Caco-2 (cell line): ENCODE measurements at regions not wholly inside any gene's neighbourhood (a gene's known extent, or its start where the extent isn't known, plus 50 kb on each side); places are given as distances from the start of the nearest gene placed in this dataset.

Experiments
- BruUV-seq: library from RNA; stranded (reverse); fragments of 400-500 nt; replicated peaks from 2 replicates; lab custom pipeline; 2021; lab: Mats Ljungman, UMichigan
- CTCF ChIA-PET: fragments of 300-600 bp; sonication (Branson Sonifier 250); formaldehyde crosslinking; loops from one replicate; lab custom pipeline; 2022; ENCODE audit warnings: antibody characterized with exemption; lab: Charles Lee
- POLR2A ChIA-PET: fragments of 300-600 bp; sonication (Branson Sonifier 250); formaldehyde crosslinking; loops from one replicate; lab custom pipeline; 2022; ENCODE audit warnings: antibody characterized with exemption; lab: Charles Lee
- DNase-seq, 2 experiments: peaks; one replicate each; pipeline versions ENCODE4 v3.0.0 to v3.0.0-alpha.2; 2020 to 2022
- H3K27me3 ChIP-seq: replicated peaks from 2 replicates; pipeline ENCODE4 v1.6.0; 2011; ENCODE audit warnings: low read length; ENCODE audit not compliant: control insufficient read depth, insufficient read depth
- H3K36me3 ChIP-seq: 2 replicates; pipeline ENCODE4 v1.5.1; 2011; ENCODE audit warnings: low read length; ENCODE audit not compliant: control insufficient read depth, insufficient read depth
- H3K4me1 ChIP-seq: fragments of 250-450 bp; sonication (Bioruptor Pico); 2 replicates; pipeline ENCODE4 v1.5.1; 2020; ENCODE audit warnings: mild to moderate bottlenecking
- H3K4me3 ChIP-seq: 2 replicates; pipeline ENCODE4 v1.5.1; 2011; ENCODE audit warnings: low read depth, mild to moderate bottlenecking, control low read depth, low read length
- H3K9me3 ChIP-seq: fragments of 250-450 bp; sonication (Bioruptor Pico); 2 replicates; pipeline ENCODE4 v1.5.1; 2020; ENCODE audit warnings: mild to moderate bottlenecking, moderate library complexity
- H3K27ac Mint-ChIP-seq: one replicate; pipeline ENCODE4 v1.8.0; 2022; ENCODE audit warnings: mixed read lengths; ENCODE audit not compliant: unreplicated experiment
- H3K27me3 Mint-ChIP-seq: one replicate; pipeline ENCODE4 v1.8.0; 2022; ENCODE audit warnings: mixed read lengths; ENCODE audit not compliant: insufficient read depth, unreplicated experiment
- H3K36me3 Mint-ChIP-seq: one replicate; pipeline ENCODE4 v1.8.0; 2022; ENCODE audit warnings: mild to moderate bottlenecking, mixed read lengths; ENCODE audit not compliant: insufficient read depth, unreplicated experiment
- H3K4me1 Mint-ChIP-seq: one replicate; pipeline ENCODE4 v1.8.0; 2022; ENCODE audit warnings: low read depth, mixed read lengths; ENCODE audit not compliant: unreplicated experiment
- H3K4me3 Mint-ChIP-seq: one replicate; pipeline ENCODE4 v1.8.0; 2022; ENCODE audit warnings: mild to moderate bottlenecking, moderate library complexity, mixed read lengths; ENCODE audit not compliant: unreplicated experiment
- H3K9me3 Mint-ChIP-seq: one replicate; pipeline ENCODE4 v1.8.0; 2022; ENCODE audit warnings: mixed read lengths; ENCODE audit not compliant: unreplicated experiment
- intact Hi-C: fragments of 100-400 bp; cut with micrococcal nuclease; formaldehyde crosslinking; loops from one replicate; pipeline ENCODE4 v1.10.0; 2022; ENCODE audit not compliant: unreplicated experiment
- TF ChIP-seq, protein P1 (sequence below), 2 experiments: fragments of 200-600 bp in 1 of 2; IDR thresholded peaks; 1 replicate in 1 of 2; 2 replicates in 1 of 2; pipeline versions ENCODE4 v1.5.1 to v1.8.0; 2011 to 2022; ENCODE audit warnings: antibody characterized with exemption in 1 of 2, control low read depth in 1 of 2, inconsistent platforms in 1 of 2, low read depth in 1 of 2, low read length in 1 of 2, mild to moderate bottlenecking in 1 of 2, moderate library complexity in 1 of 2; ENCODE audit not compliant: insufficient read depth in 1 of 2, severe bottlenecking in 1 of 2, unreplicated experiment in 1 of 2

DNA sequence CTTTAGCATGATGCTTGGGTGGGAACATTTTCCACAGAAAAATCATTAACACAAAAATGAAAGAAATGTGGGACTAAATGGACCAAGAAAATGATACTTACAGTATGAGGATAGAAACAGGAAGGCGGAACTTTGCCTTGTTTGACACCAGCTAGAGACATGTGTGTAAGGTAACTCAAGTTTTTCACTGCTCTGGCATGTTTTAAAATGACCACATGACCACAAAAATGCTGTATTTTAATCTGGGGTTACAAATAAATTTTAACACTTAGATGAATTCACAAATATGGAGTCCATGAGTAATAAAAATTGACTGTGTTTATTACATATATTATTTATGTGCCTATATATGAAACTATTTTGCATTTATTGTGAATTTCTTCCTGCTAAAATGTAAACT, 100.9 kb upstream of the PHYHIPL start:
- TF ChIP-seq, protein P1, sequence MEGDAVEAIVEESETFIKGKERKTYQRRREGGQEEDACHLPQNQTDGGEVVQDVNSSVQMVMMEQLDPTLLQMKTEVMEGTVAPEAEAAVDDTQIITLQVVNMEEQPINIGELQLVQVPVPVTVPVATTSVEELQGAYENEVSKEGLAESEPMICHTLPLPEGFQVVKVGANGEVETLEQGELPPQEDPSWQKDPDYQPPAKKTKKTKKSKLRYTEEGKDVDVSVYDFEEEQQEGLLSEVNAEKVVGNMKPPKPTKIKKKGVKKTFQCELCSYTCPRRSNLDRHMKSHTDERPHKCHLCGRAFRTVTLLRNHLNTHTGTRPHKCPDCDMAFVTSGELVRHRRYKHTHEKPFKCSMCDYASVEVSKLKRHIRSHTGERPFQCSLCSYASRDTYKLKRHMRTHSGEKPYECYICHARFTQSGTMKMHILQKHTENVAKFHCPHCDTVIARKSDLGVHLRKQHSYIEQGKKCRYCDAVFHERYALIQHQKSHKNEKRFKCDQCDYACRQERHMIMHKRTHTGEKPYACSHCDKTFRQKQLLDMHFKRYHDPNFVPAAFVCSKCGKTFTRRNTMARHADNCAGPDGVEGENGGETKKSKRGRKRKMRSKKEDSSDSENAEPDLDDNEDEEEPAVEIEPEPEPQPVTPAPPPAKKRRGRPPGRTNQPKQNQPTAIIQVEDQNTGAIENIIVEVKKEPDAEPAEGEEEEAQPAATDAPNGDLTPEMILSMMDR (IDR thresholded peaks at IDR 0.05; ENCODE audit: insufficient read depth in 1 of 2, low read depth in 1 of 2, low read length in 1 of 2, severe bottlenecking in 1 of 2, unreplicated experiment in 1 of 2) = no peak
- no peaks in the 10 kb centered on the region for H3K27me3 ChIP-seq
- peaks cover 1% of the 10 kb centered on the region; the same call in 1 of the 2 replicates for H3K36me3 ChIP-seq
- H3K4me3 ChIP-seq = no peak overlapping the region
- no TSS peak for BruUV-seq
- Mint-ChIP-seq H3K36me3 (no peaks in the 10 kb centered on the region), H3K27ac (no peak overlapping the region), H3K4me3 (no peak overlapping the region), H3K27me3 (no peaks in the 10 kb centered on the region), H3K4me1 (peaks cover 11% of the 10 kb centered on the region), H3K9me3 (no peaks in the 10 kb centered on the region)
- intact Hi-C loops = no loop called here
- no peaks in the 10 kb centered on the region for H3K9me3 ChIP-seq
- peaks cover 55% of the 10 kb centered on the region for H3K4me1 ChIP-seq
- POLR2A ChIA-PET = no interaction called here
- no peak for DNase-seq
- CTCF ChIA-PET = no interaction called here

DNA sequence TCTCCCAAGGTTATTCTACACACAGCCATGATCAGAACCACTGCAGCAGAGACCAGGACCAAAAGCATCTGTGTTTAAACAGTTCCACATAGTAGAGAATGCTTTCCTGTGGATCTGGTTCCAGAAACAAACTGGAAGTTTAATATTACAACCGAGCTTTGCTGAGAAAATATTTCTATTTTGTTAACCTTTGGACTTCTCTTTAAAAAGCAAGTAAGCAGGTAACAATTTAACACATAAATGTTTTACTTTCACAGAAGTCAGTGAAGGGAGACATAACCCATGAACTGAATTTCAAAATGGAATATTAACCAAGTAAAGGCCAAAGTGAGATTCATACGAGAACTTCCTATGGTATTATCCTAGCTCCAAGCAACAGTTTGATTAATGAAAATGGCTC, 98.6 kb upstream of the PHYHIPL start:
- ChIA-PET POLR2A (interaction anchor here (0.6 kb wide), 1 partner anchor 222 kb away, joined by 5 read pairs; no protein-coding TSS in a partner anchor), CTCF (no interaction called here)
- intact Hi-C loops = no loop called here
- peaks cover 43% of the 10 kb centered on the region for H3K4me1 ChIP-seq
- no peak overlapping the region for H3K4me3 ChIP-seq
- no peak overlapping the region for H3K4me3 Mint-ChIP-seq
- H3K9me3 Mint-ChIP-seq = no peaks in the 10 kb centered on the region
- H3K27me3 Mint-ChIP-seq = no peaks in the 10 kb centered on the region
- H3K27ac Mint-ChIP-seq = no peak overlapping the region
- H3K9me3 ChIP-seq = no peaks in the 10 kb centered on the region
- no peak for DNase-seq
- H3K36me3 Mint-ChIP-seq = no peaks in the 10 kb centered on the region
- H3K4me1 Mint-ChIP-seq = peaks cover 19% of the 10 kb centered on the region
- no peaks in the 10 kb centered on the region for H3K27me3 ChIP-seq
- no peaks in the 10 kb centered on the region for H3K36me3 ChIP-seq
- TF ChIP-seq, protein P1 (IDR thresholded peaks at IDR 0.05; ENCODE audit: insufficient read depth in 1 of 2, low read depth in 1 of 2, low read length in 1 of 2, severe bottlenecking in 1 of 2, unreplicated experiment in 1 of 2) = no peak
- no TSS peak for BruUV-seq

DNA sequence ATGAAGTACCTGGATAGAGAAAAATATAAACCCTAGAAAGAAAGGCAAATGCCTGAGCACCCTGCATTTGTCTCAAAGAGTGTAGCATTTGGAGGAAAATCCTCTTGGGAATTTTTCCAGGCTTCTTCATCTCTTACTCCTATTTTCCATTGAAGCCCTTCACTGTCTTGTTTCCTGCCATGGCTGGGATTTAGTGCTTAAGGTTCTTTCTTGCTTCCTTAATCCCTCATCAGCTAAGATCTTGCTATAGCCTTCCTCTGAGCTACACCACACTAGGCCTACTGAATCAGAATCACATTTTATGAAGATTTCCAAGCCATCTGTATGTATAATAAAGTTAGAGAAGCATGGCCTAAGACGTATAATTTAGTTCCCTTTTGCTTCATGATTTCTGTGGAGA, 97.5 kb upstream of the PHYHIPL start:
- Histone ChIP-seq H3K9me3 (no peaks in the 10 kb centered on the region), H3K36me3 (no peaks in the 10 kb centered on the region), H3K4me1 (peaks cover 32% of the 10 kb centered on the region), H3K27me3 (no peaks in the 10 kb centered on the region), H3K4me3 (no peak overlapping the region)
- intact Hi-C loops = no loop called here
- H3K27me3 Mint-ChIP-seq = no peaks in the 10 kb centered on the region
- BruUV-seq = no TSS peak
- TF ChIP-seq, protein P1 (IDR thresholded peaks at IDR 0.05; ENCODE audit: insufficient read depth in 1 of 2, low read depth in 1 of 2, low read length in 1 of 2, severe bottlenecking in 1 of 2, unreplicated experiment in 1 of 2) = no peak
- CTCF ChIA-PET = no interaction called here
- H3K9me3 Mint-ChIP-seq = no peaks in the 10 kb centered on the region
- H3K4me1 Mint-ChIP-seq = peaks cover 19% of the 10 kb centered on the region
- DNase-seq = no peak
- POLR2A ChIA-PET = no interaction called here
- no peaks in the 10 kb centered on the region for H3K36me3 Mint-ChIP-seq
- H3K4me3 Mint-ChIP-seq = no peak overlapping the region
- peak overlapping the region; percentile 34 for H3K27ac Mint-ChIP-seq
